ENCODE measurements at regions not wholly inside any gene's neighbourhood (a gene's known extent, or its start where the extent isn't known, plus 50 kb on each side); places are given as distances from the start of the nearest gene placed in this dataset.

GRCh38 chr6:18668994-18669393, 281.8 kb downstream of the RNF144B start:
- Histone ChIP-seq H3K4me1 (ENCODE audit: control insufficient read depth in 1 of 2, insufficient read depth in 2 of 2, low read depth in 1 of 2, low read length in 1 of 2) (no peaks in the 10 kb centered on the region), H3K27ac (ENCODE audit: low read depth in 2 of 2, low read length in 1 of 2) (no peak overlapping the region), H4K20me1 (ENCODE audit: insufficient read depth) (no peaks in the 10 kb centered on the region), H3K4me2 (no peak overlapping the region), H3F3A (replicated peaks; ENCODE audit: insufficient read depth) (no peaks in the 10 kb centered on the region), H3K4me3 (ENCODE audit: low read depth in 2 of 2, low read length in 1 of 2) (no peak overlapping the region), H2AFZ (ENCODE audit: low read depth) (no peak overlapping the region), H3K9ac (no peak overlapping the region), H3K9me2 (no peaks in the 10 kb centered on the region), H3K9me3 (no peaks in the 10 kb centered on the region), H3K36me3 (replicated peaks in 1 of 2; ENCODE audit: control insufficient read depth in 1 of 2, insufficient read depth in 2 of 2, low read length in 1 of 2) (no peaks in the 10 kb centered on the region), H3K27me3 (ENCODE audit: insufficient read depth) (no peaks in the 10 kb centered on the region), H3K79me2 (ENCODE audit: insufficient read depth) (no peaks in the 10 kb centered on the region)
- CTCF ChIA-PET = no interaction called here
- no peak for DNase-seq
- POLR2A ChIA-PET = no interaction called here
- WGBS (ENCODE audit: low lambda C conversion rate) = 2% methylated on average over 3 of the region's 3 CpGs
- TF ChIP-seq ELF1 (IDR thresholded peaks at IDR 0.05) (no peak), REST (IDR thresholded peaks at IDR 0.05; ENCODE audit: low read depth, low read length) (peak; percentile 46; the same call in 1 of the 2 replicates)

DNA sequence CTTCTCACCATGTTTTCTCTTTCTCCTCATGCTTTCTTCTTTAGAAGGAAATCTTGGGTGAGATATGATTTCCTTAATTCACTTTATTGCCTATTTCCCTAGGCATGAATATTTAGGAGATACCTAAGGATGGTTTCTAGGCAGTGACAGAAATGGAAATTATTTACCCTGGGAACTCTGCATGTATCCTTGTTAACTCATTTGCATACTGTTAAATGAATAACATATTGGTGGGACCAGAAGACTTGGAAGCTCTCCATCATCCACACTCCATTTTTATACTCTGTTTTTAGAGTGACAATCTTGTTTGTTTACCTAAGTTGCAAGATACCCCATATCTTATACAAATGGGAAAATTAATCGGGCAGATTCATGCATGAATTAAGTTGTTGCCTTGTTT, 285.7 kb downstream of the RNF144B start:
- H3K4me1 ChIP-seq (ENCODE audit: control insufficient read depth in 1 of 2, insufficient read depth in 2 of 2, low read depth in 1 of 2, low read length in 1 of 2) = no peaks in the 10 kb centered on the region
- CTCF ChIA-PET = no interaction called here

GRCh38 chr6:18674346-18674745, 287.2 kb downstream of the RNF144B start:
- Histone ChIP-seq H3K9ac (no peak overlapping the region), H3K36me3 (replicated peaks in 1 of 2; ENCODE audit: control insufficient read depth in 1 of 2, insufficient read depth in 2 of 2, low read length in 1 of 2) (no peaks in the 10 kb centered on the region), H3K79me2 (ENCODE audit: insufficient read depth) (no peaks in the 10 kb centered on the region), H3K4me2 (no peak overlapping the region), H3K9me3 (no peaks in the 10 kb centered on the region), H3K4me1 (ENCODE audit: control insufficient read depth in 1 of 2, insufficient read depth in 2 of 2, low read depth in 1 of 2, low read length in 1 of 2) (no peaks in the 10 kb centered on the region), H3K27me3 (ENCODE audit: insufficient read depth) (no peaks in the 10 kb centered on the region), H3K4me3 (ENCODE audit: low read depth in 2 of 2, low read length in 1 of 2) (no peak overlapping the region), H3K9me2 (no peaks in the 10 kb centered on the region), H3F3A (replicated peaks; ENCODE audit: insufficient read depth) (no peaks in the 10 kb centered on the region), H2AFZ (ENCODE audit: low read depth) (no peak overlapping the region), H3K27ac (ENCODE audit: low read depth in 2 of 2, low read length in 1 of 2) (no peak overlapping the region), H4K20me1 (ENCODE audit: insufficient read depth) (no peaks in the 10 kb centered on the region)
- no peak for DNase-seq
- POLR2A ChIA-PET = no interaction called here
- CTCF ChIA-PET = no interaction called here
- TF ChIP-seq FOXJ3 (CRISPR knock-in tag; IDR thresholded peaks at IDR 0.05) = no peak
- TF ChIP-seq, protein P1, sequence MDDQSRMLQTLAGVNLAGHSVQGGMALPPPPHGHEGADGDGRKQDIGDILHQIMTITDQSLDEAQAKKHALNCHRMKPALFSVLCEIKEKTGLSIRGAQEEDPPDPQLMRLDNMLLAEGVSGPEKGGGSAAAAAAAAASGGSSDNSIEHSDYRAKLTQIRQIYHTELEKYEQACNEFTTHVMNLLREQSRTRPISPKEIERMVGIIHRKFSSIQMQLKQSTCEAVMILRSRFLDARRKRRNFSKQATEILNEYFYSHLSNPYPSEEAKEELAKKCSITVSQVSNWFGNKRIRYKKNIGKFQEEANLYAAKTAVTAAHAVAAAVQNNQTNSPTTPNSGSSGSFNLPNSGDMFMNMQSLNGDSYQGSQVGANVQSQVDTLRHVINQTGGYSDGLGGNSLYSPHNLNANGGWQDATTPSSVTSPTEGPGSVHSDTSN (IDR thresholded peaks at IDR 0.05) = no peak
- no peak for TF ChIP-seq EP300 (IDR thresholded peaks at IDR 0.05; ENCODE audit: borderline replicate concordance in 1 of 2, low read depth in 1 of 2, low read length in 1 of 2)
- no peak for TF ChIP-seq MXI1 (IDR thresholded peaks at IDR 0.05; ENCODE audit: low read depth, low read length)
- no peak for TF ChIP-seq ELF1 (IDR thresholded peaks at IDR 0.05)
- no peak for TF ChIP-seq TCF12 (IDR thresholded peaks at IDR 0.05)
- no peak for TF ChIP-seq SIN3A (IDR thresholded peaks at IDR 0.05; ENCODE audit: borderline replicate concordance, low read depth, low read length)
- no peak for TF ChIP-seq RAD21 (IDR thresholded peaks at IDR 0.05; ENCODE audit: low read length)
- no peak for TF ChIP-seq IRF3 (IDR thresholded peaks at IDR 0.05; ENCODE audit: low read depth, low read length)
- TF ChIP-seq CTCF (IDR thresholded peaks at IDR 0.05) = no peak
- no peak for TF ChIP-seq CHD2 (IDR thresholded peaks at IDR 0.05; ENCODE audit: low read length, partially characterized antibody)
- no peak for TF ChIP-seq NRF1 (IDR thresholded peaks at IDR 0.05; ENCODE audit: low read depth, low read length)
- TF ChIP-seq YY1 (IDR thresholded peaks at IDR 0.05; ENCODE audit: low read depth) = no peak
- no peak for TF ChIP-seq NFIC (IDR thresholded peaks at IDR 0.05; ENCODE audit: borderline replicate concordance)

More for the DNA sequence above, 285.7 kb downstream of the RNF144B start:
- Histone ChIP-seq H3F3A (replicated peaks; ENCODE audit: insufficient read depth) (no peaks in the 10 kb centered on the region), H3K79me2 (ENCODE audit: insufficient read depth) (no peaks in the 10 kb centered on the region), H4K20me1 (ENCODE audit: insufficient read depth) (no peaks in the 10 kb centered on the region), H3K4me2 (no peak overlapping the region), H3K9me3 (no peaks in the 10 kb centered on the region), H3K36me3 (replicated peaks in 1 of 2; ENCODE audit: control insufficient read depth in 1 of 2, insufficient read depth in 2 of 2, low read length in 1 of 2) (no peaks in the 10 kb centered on the region), H3K27me3 (ENCODE audit: insufficient read depth) (no peaks in the 10 kb centered on the region), H3K4me3 (ENCODE audit: low read depth in 2 of 2, low read length in 1 of 2) (no peak overlapping the region), H3K9ac (no peak overlapping the region), H2AFZ (ENCODE audit: low read depth) (no peak overlapping the region), H3K27ac (ENCODE audit: low read depth in 2 of 2, low read length in 1 of 2) (no peak overlapping the region), H3K9me2 (no peaks in the 10 kb centered on the region)
- POLR2A ChIA-PET = no interaction called here
- 11% methylated on average over 1 of the region's 1 CpG for WGBS (ENCODE audit: low lambda C conversion rate)
- DNase-seq = no peak
- TF ChIP-seq ELF1 (IDR thresholded peaks at IDR 0.05) (no peak), RFX5 (IDR thresholded peaks at IDR 0.05; ENCODE audit: low read length) (no peak), TAF1 (IDR thresholded peaks at IDR 0.05; ENCODE audit: borderline replicate concordance, low read depth, low read length) (no peak), RXRA (IDR thresholded peaks at IDR 0.05; ENCODE audit: borderline replicate concordance, low read depth) (no peak), TCF12 (IDR thresholded peaks at IDR 0.05) (no peak), EP300 (IDR thresholded peaks at IDR 0.05; ENCODE audit: borderline replicate concordance in 1 of 2, low read depth in 1 of 2, low read length in 1 of 2) (no peak)
